Panc1 (cell line): ENCODE measurements at regions not wholly inside any gene's neighbourhood (a gene's known extent, or its start where the extent isn't known, plus 50 kb on each side); places are given as distances from the start of the nearest gene placed in this dataset.

Source experiments
- ATAC-seq: fragments of 200-7000 bp; cut with Tn5 transposase; 2 replicates; pipeline ENCODE4 v1.9.1; 2020; ENCODE audit warnings: mild to moderate bottlenecking, moderate library complexity
- BruUV-seq: library from RNA; stranded (reverse); fragments of 400-500 nt; replicated peaks from 2 replicates; lab custom pipeline; 2021; lab: Mats Ljungman, UMichigan
- CTCF ChIA-PET: fragments of 300-600 bp; sonication (Branson Sonifier 250); formaldehyde crosslinking; loops from one replicate; lab custom pipeline; 2022; ENCODE audit warnings: antibody characterized with exemption; lab: Charles Lee
- POLR2A ChIA-PET: fragments of 300-600 bp; sonication (Branson Sonifier 250); formaldehyde crosslinking; loops from one replicate; lab custom pipeline; 2022; ENCODE audit warnings: antibody characterized with exemption; lab: Charles Lee
- DNase-seq: peaks from one replicate; pipeline ENCODE4 v3.0.0-alpha.2; 2010; ENCODE audit warnings: low read depth, low spot score
- H3K27ac ChIP-seq: 2 replicates; pipeline ENCODE4 v1.5.1; 2011; ENCODE audit warnings: mild to moderate bottlenecking, low read length, inconsistent platforms
- H3K27me3 ChIP-seq: fragments of 200-500 bp; sonication (Bioruptor generic); 2 replicates; pipeline ENCODE4 v1.6.0; 2014; ENCODE audit warnings: low read length, inconsistent platforms; ENCODE audit not compliant: control insufficient read depth, insufficient read depth
- H3K36me3 ChIP-seq: fragments of 200-500 bp; sonication (Bioruptor generic); 2 replicates; pipeline ENCODE4 v1.5.1; 2014; ENCODE audit warnings: inconsistent platforms, mild to moderate bottlenecking, low read length, moderate library complexity; ENCODE audit not compliant: control insufficient read depth, insufficient read depth
- H3K4me1 ChIP-seq: 2 replicates; pipeline ENCODE4 v1.5.1; 2011; ENCODE audit warnings: inconsistent platforms, mild to moderate bottlenecking, low read length, moderate library complexity; ENCODE audit not compliant: control insufficient read depth, insufficient read depth
- H3K4me3 ChIP-seq, 2 experiments: 2 replicates each; pipeline ENCODE4 v1.5.1; 2011 to 2012; ENCODE audit warnings: low read depth in 2 of 2, low read length in 2 of 2, mild to moderate bottlenecking in 2 of 2, inconsistent platforms in 1 of 2, moderate library complexity in 1 of 2
- H3K9me3 ChIP-seq: fragments of 200-500 bp; sonication (Bioruptor generic); 2 replicates; pipeline ENCODE4 v1.5.1; 2014; ENCODE audit warnings: low read depth, mild to moderate bottlenecking, inconsistent platforms, low read length, moderate library complexity; ENCODE audit not compliant: control insufficient read depth, insufficient read depth
- CTCF ChIP-seq: fragments of 450-650 bp; IDR thresholded peaks from 2 replicates; pipeline ENCODE4 v1.5.1; 2017; ENCODE audit warnings: mild to moderate bottlenecking
- POLR2AphosphoS5 ChIP-seq: IDR thresholded peaks from 2 replicates; pipeline ENCODE4 v1.6.1; 2012; ENCODE audit warnings: mild to moderate bottlenecking, low read depth, low read length, moderate library complexity
- REST ChIP-seq, 2 experiments: IDR thresholded peaks; 2 replicates each; pipeline ENCODE4 v1.6.1; 2011 to 2012; ENCODE audit warnings: low read depth in 2 of 2, control low read depth in 1 of 2, low read length in 1 of 2, mild to moderate bottlenecking in 1 of 2, moderate library complexity in 1 of 2; ENCODE audit not compliant: insufficient read depth in 1 of 2
- SIN3A ChIP-seq: IDR thresholded peaks from 2 replicates; pipeline ENCODE4 v1.6.1; 2012; ENCODE audit warnings: low read depth, mild to moderate bottlenecking, low read length, moderate library complexity, borderline replicate concordance; ENCODE audit not compliant: insufficient read depth
- TCF7L2 ChIP-seq: IDR thresholded peaks from 2 replicates; pipeline ENCODE4 v1.6.1; 2011; ENCODE audit warnings: mild to moderate bottlenecking, low read depth, low read length, inconsistent platforms
- in situ Hi-C: cut with HindIII; loops from 2 replicates; pipeline ENCODE4 v1.10.0; 2016; ENCODE audit warnings: low sequenced_read_pairs, low pct_unique_long_range_greater_than_20kb
- intact Hi-C: fragments of 100-400 bp; cut with micrococcal nuclease; formaldehyde crosslinking; loops from one replicate; pipeline ENCODE4 v1.10.0; 2022; ENCODE audit not compliant: unreplicated experiment

GRCh38 chr11:55501014-55501413 lies 53.3 kb upstream of the OR4C15 start:
- in situ Hi-C loops (no loop called here), intact Hi-C loops (loop anchor here (10.0 kb wide), 1 partner anchor 134 kb away; the partner anchor contains the start of gene OR4P4)
- Histone ChIP-seq H3K4me1 (no peaks in the 10 kb centered on the region), H3K4me3 (no peak overlapping the region), H3K9me3 (no peaks in the 10 kb centered on the region), H3K27me3 (no peaks in the 10 kb centered on the region), H3K27ac (no peak overlapping the region), H3K36me3 (no peaks in the 10 kb centered on the region)
- POLR2A ChIA-PET = no interaction called here
- no TSS peak for BruUV-seq
- ATAC-seq (no peak), DNase-seq (no peak)
- CTCF ChIA-PET = no interaction called here
- TF ChIP-seq POLR2AphosphoS5 (no peak), REST (IDR thresholded peaks at IDR 0.05; ENCODE audit: insufficient read depth in 1 of 2, low read depth in 2 of 2, low read length in 1 of 2) (no peak), CTCF (no peak), TCF7L2 (no peak), SIN3A (no peak)

GRCh38 chr11:55503449-55503848 lies 50.8 kb upstream of the OR4C15 start:
- no peak for DNase-seq
- Histone ChIP-seq H3K9me3 (no peaks in the 10 kb centered on the region), H3K27ac (no peak overlapping the region), H3K4me1 (no peaks in the 10 kb centered on the region), H3K27me3 (no peaks in the 10 kb centered on the region), H3K36me3 (no peaks in the 10 kb centered on the region), H3K4me3 (no peak overlapping the region)
- no peak for ATAC-seq
- POLR2A ChIA-PET = no interaction called here
- no peak for TF ChIP-seq POLR2AphosphoS5
- peak; percentile 25 for TF ChIP-seq CTCF
- in situ Hi-C loops = no loop called here
- BruUV-seq = no TSS peak
- CTCF ChIA-PET = no interaction called here
- intact Hi-C loops = loop anchor here (10.0 kb wide), 1 partner anchor 131 kb away; the partner anchor contains the start of gene OR4P4
